Large intestine (tissue), 3 donors: ENCODE measurements at regions not wholly inside any gene's neighbourhood (a gene's known extent, or its start where the extent isn't known, plus 50 kb on each side); places are given as distances from the start of the nearest gene placed in this dataset.

Source experiments
- DNase-seq, 2 donors: peaks; one replicate each; pipeline versions ENCODE4 v3.0.0 to v3.0.0-alpha.2; 2013
- H3K27ac ChIP-seq: one replicate; pipeline ENCODE4 v1.5.1; 2013; ENCODE audit warnings: low read length
- H3K27me3 ChIP-seq: 2 replicates; pipeline ENCODE4 v1.6.1; 2013; ENCODE audit warnings: low read length; ENCODE audit not compliant: control insufficient read depth, insufficient read depth
- H3K36me3 ChIP-seq: 2 replicates; pipeline ENCODE4 v1.6.1; 2013; ENCODE audit warnings: low read length; ENCODE audit not compliant: control insufficient read depth, insufficient read depth
- H3K4me1 ChIP-seq: one replicate; pipeline ENCODE4 v1.6.1; 2013; ENCODE audit warnings: low read length; ENCODE audit not compliant: control insufficient read depth, insufficient read depth
- H3K4me3 ChIP-seq: one replicate; pipeline ENCODE4 v1.5.1; 2013; ENCODE audit warnings: low read length
- H3K9me3 ChIP-seq: one replicate; pipeline ENCODE4 v1.6.1; 2013; ENCODE audit warnings: mild to moderate bottlenecking, low read depth, low read length, moderate library complexity; ENCODE audit not compliant: control insufficient read depth
- WGBS: methylation state at CpG from one replicate; pipeline ENCODE4 v1.1.5; 2013; ENCODE audit warnings: low lambda C conversion rate; ENCODE audit not compliant: insufficient coverage; 5-methylcytosine and 5-hydroxymethylcytosine counted together

DNA sequence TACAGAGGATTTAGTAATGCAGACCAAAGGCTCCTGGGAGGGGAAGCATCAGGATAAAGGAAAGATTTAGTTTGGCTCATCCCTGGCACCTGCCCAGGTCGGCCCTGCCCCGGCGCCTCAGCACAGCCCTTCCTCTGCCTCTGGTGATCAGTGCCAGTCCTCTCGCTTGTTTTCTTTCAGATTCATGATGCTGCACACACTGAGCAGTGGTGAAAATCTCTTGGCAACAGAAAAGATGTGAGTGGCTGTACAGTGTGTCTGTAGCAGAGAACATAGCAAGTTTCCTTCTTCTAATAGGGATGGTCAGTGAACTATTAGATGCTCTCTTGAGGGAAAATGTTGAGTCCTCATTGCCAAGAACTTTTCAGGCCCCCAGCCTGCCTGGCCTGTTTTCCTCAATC lies 994.1 kb downstream of the KCNMA1 start:
- H3K27me3 ChIP-seq, result no peaks in the 10 kb centered on the region
- H3K27ac ChIP-seq, result no peak overlapping the region
- WGBS, result no CpG with 5 or more reads among the region's 4 CpGs
- no peaks in the 10 kb centered on the region for H3K4me1 ChIP-seq
- H3K9me3 ChIP-seq, result no peaks in the 10 kb centered on the region
- DNase-seq, result no peak
- H3K4me3 ChIP-seq, result no peak overlapping the region
- H3K36me3 ChIP-seq, result no peaks in the 10 kb centered on the region

DNA sequence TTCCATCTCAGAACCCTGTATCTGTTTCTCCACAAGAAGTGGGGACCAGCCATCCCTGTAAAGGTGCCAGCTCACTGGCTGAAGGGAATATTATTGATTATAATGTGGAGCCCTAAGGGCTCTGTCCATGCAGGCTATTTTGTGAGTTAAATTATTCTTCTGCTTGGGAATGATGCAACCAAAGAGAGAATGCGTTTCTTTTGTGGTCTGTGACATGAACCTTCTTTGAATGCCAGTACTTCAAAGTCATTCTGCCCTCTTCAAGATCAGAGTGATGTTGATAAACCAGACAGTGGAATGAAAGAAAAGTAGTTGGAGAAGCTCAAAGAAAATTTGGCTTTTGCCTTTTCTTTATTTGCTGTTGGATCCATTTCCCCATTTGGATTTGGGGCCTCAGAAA lies 995.2 kb downstream of the KCNMA1 start:
- no peak for DNase-seq
- Histone ChIP-seq H3K36me3 (no peaks in the 10 kb centered on the region), H3K27ac (no peak overlapping the region), H3K27me3 (no peaks in the 10 kb centered on the region), H3K4me1 (no peaks in the 10 kb centered on the region), H3K4me3 (no peak overlapping the region), H3K9me3 (no peaks in the 10 kb centered on the region)
- WGBS, result 100% methylated on average over 1 of the region's 1 CpG

DNA sequence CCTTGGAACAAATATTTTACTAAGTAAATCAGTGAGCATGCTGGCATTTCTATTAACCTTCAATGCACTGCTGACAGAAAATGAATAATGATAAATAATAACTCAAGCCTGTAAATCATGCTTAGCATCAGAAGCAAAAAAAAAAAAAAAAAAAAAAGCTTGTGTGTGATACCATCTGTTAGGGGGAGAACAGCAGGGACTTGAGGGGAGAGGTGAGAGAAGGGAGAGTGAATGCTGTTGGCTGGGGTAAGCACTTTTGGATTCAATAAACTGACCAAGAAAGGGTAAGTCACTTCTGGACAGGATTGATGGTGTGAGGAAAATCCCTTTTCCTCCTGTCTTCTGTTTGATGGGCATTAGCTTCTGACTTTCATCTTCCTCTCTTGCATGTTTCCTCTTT lies 996.4 kb downstream of the KCNMA1 start:
- no peak for DNase-seq
- H3K4me3 ChIP-seq, result no peak overlapping the region
- no peaks in the 10 kb centered on the region for H3K27me3 ChIP-seq
- H3K36me3 ChIP-seq, result no peaks in the 10 kb centered on the region
- H3K4me1 ChIP-seq, result no peaks in the 10 kb centered on the region
- no peaks in the 10 kb centered on the region for H3K9me3 ChIP-seq
- H3K27ac ChIP-seq, result no peak overlapping the region

DNA sequence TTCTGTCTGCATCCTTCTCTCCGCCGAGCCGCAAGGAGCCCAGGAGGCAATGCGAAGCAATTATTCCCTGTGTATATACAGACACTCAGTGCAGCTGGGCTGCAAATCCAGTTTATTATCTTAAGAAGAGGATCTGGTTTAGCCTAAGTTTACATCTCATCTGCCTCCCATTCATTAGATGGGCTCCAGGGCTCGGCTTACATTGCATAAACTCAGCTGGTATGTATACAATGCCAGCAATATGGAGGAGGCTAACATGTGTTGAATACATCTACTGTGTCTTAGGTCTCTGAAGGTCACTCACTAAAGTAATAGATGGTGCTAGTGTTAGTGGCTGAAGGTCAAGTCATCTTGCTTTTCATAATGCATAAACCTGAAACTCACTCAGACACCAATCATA lies 996.8 kb downstream of the KCNMA1 start:
- no peaks in the 10 kb centered on the region for H3K27me3 ChIP-seq
- H3K9me3 ChIP-seq, result no peaks in the 10 kb centered on the region
- H3K4me3 ChIP-seq, result no peak overlapping the region
- peak; percentile 8 to 17 for DNase-seq
- no peaks in the 10 kb centered on the region for H3K36me3 ChIP-seq
- no peaks in the 10 kb centered on the region for H3K4me1 ChIP-seq
- H3K27ac ChIP-seq, result no peak overlapping the region
- WGBS, result no CpG with 5 or more reads among the region's 5 CpGs

DNA sequence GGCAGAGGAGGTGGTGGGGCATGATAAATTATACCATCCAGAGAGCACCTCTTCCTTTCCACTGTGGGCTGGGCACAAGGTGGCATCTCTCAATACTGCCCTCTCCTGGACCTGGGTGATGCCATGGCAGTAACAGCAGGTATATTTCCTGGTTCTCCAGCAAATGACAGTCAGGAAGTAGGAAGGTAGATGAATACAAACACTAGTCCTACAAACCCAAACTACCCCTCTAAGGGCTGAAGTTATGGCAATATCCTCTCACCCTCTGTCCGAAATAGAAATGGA lies 1004.9 kb downstream of the KCNMA1 start:
- H3K27ac ChIP-seq, result no peak overlapping the region
- no peaks in the 10 kb centered on the region for H3K36me3 ChIP-seq
- H3K4me1 ChIP-seq, result no peaks in the 10 kb centered on the region
- no peaks in the 10 kb centered on the region for H3K9me3 ChIP-seq
- H3K4me3 ChIP-seq, result no peak overlapping the region
- DNase-seq, result peak in 1 of 2 donors; percentile 21
- WGBS, result no CpG with 5 or more reads among the region's 1 CpG
- peaks cover 7% of the 10 kb centered on the region for H3K27me3 ChIP-seq

DNA sequence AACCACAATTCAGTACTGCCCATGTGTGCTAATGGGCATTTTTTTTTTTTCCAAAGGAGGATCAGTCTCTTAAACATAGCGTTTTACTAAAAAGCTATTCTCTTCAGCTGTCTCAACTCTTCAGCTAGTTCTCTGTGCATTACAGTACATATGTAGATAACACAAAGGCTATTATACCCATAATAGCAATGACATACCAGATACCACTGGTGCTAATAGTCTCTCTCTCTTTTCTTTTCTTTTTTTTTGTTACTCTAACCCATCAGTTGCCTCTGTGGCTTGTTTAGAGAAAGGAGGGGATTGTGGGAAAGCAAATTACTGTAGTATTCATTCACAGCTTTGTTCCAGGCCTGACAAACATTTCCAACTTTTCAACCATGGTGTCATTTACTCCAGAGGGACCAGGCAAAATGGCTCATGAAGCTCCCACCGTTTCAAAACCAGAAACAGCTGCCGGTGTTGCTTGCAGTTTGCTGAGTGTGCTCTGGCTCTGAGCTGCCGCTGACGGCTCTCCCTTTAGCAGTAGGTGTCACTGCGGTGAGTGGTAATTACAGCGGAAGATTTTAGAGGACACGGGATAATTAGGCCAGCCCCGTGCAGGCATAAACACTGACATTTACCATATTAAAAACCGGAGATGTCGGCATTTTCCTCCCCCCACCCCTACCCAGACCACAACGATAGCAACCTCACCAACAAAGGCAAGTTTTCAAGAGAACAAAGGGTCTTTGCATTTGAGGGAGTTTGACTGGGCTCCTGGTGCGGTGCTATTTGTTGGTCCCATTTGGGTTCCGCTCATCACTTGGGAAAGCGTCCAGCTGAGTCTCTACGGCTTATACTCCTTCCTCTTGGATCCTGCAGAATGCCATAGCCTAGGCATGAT lies 1005.5 kb downstream of the KCNMA1 start:
- no peaks in the 10 kb centered on the region for H3K4me1 ChIP-seq
- DNase-seq, result no peak
- H3K27ac ChIP-seq, result no peak overlapping the region
- no peak overlapping the region for H3K4me3 ChIP-seq
- no peaks in the 10 kb centered on the region for H3K36me3 ChIP-seq
- 10% methylated on average over 2 of the region's 16 CpGs for WGBS
- no peaks in the 10 kb centered on the region for H3K9me3 ChIP-seq
- peaks cover 7% of the 10 kb centered on the region for H3K27me3 ChIP-seq

DNA sequence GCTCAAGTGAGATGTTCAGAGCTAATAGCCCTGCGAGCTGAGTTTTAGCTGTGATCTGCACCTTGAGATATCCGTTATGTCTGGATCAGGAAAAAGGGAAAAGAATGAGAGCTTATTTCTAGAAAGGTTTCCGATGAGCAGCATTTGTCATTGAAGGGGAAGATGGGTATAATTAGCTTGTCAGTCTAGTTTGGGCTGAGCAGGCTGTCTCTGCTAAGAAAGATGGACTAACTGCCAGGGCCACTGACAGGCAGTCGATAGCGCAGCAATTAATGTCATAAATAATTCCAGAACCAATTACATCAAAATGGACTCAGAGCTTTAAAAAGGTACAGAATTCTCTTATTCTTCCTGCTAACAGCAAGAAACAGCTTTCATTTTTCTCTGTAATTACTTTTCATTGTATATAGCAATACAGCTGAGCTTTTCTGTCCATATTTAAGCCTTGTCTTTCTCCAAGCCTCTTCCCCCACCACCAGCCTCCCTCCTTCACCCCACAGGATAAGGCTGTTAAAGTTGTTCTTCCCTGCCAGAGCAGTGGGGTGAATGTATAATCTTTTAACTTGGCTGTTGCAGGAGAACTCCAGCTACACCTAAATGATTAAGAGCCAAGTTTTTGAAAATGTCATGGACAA lies 1006.5 kb downstream of the KCNMA1 start:
- Histone ChIP-seq H3K36me3 (no peaks in the 10 kb centered on the region), H3K9me3 (no peaks in the 10 kb centered on the region)

DNA sequence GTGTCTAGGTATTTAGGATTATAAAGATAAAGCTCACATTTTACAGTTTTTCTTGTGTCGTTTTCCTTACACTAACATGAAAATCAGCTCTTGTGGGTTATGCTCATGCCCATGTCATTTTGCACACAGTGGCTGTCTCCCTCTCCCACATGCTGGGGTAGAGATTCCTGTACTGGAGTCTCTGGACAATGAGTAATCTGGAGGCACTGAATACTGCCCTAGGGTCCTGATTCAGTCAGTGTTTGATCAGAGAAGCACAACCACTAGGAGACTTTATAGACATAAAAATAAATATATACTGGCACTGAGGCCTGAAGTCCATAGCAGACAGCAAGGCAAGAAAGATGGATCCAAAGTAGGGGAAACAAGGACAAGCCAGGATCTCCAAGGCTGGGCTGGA lies 1008.8 kb downstream of the KCNMA1 start:
- WGBS, result no CpG with 5 or more reads among the region's 1 CpG
- Histone ChIP-seq H3K27ac (no peak overlapping the region), H3K9me3 (no peaks in the 10 kb centered on the region), H3K4me1 (no peaks in the 10 kb centered on the region), H3K36me3 (no peaks in the 10 kb centered on the region), H3K4me3 (no peak overlapping the region), H3K27me3 (peaks cover 7% of the 10 kb centered on the region)
- DNase-seq, result no peak

More for the DNA sequence above, 1006.5 kb downstream of the KCNMA1 start:
- DNase-seq, result no peak
- 87% methylated on average over 2 of the region's 5 CpGs for WGBS
- Histone ChIP-seq H3K4me3 (no peak overlapping the region), H3K4me1 (no peaks in the 10 kb centered on the region), H3K27me3 (peaks cover 7% of the 10 kb centered on the region), H3K27ac (no peak overlapping the region)

DNA sequence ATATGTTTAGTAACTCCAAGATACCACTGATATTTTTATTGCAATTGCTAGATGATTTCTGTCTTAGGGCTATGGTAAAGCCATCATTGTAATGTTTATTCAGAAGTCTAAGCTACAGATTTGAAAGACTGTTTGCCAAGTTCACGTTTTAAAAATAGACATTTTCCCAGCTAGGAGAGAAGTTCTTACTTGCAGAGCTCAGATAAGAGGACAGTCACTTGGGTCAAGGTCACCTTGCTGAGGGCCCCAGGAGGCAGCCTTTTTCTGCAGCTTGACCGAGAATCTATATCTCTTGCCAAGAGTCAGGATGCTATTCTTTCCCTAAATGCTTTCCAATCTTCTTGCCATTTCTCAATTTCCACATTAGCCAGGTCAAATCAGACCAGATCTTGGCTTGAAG lies 1011.2 kb downstream of the KCNMA1 start:
- WGBS, result no CpG with 5 or more reads among the region's 2 CpGs
- no peaks in the 10 kb centered on the region for H3K9me3 ChIP-seq
- H3K36me3 ChIP-seq, result no peaks in the 10 kb centered on the region
- H3K27ac ChIP-seq, result no peak overlapping the region
- H3K4me3 ChIP-seq, result no peak overlapping the region
- DNase-seq, result no peak
- peaks cover 3% of the 10 kb centered on the region for H3K27me3 ChIP-seq
- no peaks in the 10 kb centered on the region for H3K4me1 ChIP-seq

DNA sequence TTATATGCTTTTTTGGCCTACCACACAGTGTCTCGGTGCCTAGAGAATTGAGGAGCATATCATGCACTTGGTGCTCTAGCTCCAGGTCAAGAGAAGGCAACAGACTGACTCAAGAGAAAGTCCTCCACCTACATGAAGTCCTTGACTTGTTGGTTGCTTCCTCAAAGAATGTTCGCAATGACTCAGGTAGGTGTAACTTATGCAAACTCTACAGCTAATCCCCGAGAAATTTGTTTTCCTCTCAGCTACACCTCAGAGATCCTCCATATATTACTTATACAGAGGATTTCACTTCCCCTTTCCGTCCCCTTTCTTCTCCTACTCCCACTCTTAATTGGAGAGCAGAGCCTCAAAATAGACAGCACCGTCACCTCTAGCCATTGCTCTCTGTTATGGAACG lies 1013.1 kb downstream of the KCNMA1 start:
- Histone ChIP-seq H3K36me3 (no peaks in the 10 kb centered on the region), H3K27ac (no peak overlapping the region), H3K9me3 (no peaks in the 10 kb centered on the region), H3K27me3 (no peaks in the 10 kb centered on the region), H3K4me1 (no peaks in the 10 kb centered on the region), H3K4me3 (no peak overlapping the region)
- 100% methylated on average over 2 of the region's 6 CpGs for WGBS
- DNase-seq, result no peak
